Putamen (tissue), 1 donor: ENCODE measurements at regions not wholly inside any gene's neighbourhood (a gene's known extent, or its start where the extent isn't known, plus 50 kb on each side); places are given as distances from the start of the nearest gene placed in this dataset.

Experiments used
- DNase-seq: peaks from one replicate; pipeline ENCODE4 v3.0.0-alpha.2; 2016; ENCODE audit warnings: low spot score

GRCh38 chr11:26244207-26244606 is 87.7 kb upstream of the ANO3 start:
- DNase-seq, result no peak

- no peak for DNase-seq
These were observed 86.9 kb upstream of the ANO3 start for GRCh38 chr11:26245046-26245445.

DNA sequence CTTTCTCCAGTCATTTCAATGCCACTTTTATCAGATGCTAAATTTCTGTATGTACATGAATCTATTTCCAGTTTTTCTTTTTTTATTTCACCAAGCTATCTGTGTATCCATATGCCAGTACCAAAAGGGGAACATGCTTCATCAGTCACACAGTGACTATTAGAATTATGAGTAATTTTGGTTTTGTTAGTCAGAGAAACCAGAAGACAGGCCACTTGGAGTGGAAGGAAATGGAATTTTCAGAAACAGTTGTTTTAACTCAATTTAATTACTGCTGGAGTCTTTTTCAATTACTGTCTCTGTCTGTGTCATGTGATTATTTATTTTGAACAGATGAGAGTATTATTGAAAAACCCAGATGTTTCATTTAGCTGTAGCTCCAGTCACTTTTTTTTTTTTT is 84.6 kb upstream of the ANO3 start:
- no peak for DNase-seq

GRCh38 chr11:26248661-26249060 is 83.3 kb upstream of the ANO3 start:
- no peak for DNase-seq

- no peak for DNase-seq
These were observed 77.6 kb upstream of the ANO3 start for GRCh38 chr11:26254378-26254777.

DNA sequence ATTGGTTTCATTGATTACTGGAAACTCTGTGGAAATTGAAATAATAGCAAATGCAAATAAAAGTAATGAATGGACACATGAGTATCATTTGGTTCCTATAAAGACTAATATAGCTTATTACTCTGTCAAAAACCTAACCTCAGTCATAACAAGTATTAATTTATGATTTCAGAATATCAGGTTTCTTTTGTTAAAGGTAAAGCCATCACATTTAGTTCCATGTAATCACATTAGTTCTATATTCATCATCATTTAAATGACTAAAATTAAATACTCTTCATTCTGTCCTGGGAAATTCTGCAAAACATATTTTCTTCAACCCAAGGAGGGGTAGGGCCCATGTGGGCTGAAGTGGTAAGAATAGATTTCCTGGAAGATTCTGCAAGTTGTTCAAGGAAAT is 68.2 kb upstream of the ANO3 start:
- DNase-seq, result no peak

GRCh38 chr11:26264266-26264665 is 67.7 kb upstream of the ANO3 start:
- no peak for DNase-seq

GRCh38 chr11:26268980-26269660 is 62.8 kb upstream of the ANO3 start:
- no peak for DNase-seq

- DNase-seq, result no peak
These were observed 60.3 kb upstream of the ANO3 start for GRCh38 chr11:26271666-26272065.

- peak; percentile 31 for DNase-seq
These were observed 55.0 kb upstream of the ANO3 start for GRCh38 chr11:26276798-26277424.

GRCh38 chr11:26278354-26278753 is 53.6 kb upstream of the ANO3 start:
- no peak for DNase-seq
